Activated naive CD8-positive, alpha-beta T cell treated with anti-CD3 and anti-CD28 coated beads, Interleukin-2, amount 10 ng/mL, durations not matched to agents 7 days and 5 days (primary cell): ENCODE measurements at regions not wholly inside any gene's neighbourhood (a gene's known extent, or its start where the extent isn't known, plus 50 kb on each side); places are given as distances from the start of the nearest gene placed in this dataset.

Experiments
- ATAC-seq: fragments of 150-1000 bp; cut with Tn5 transposase; one replicate; pipeline ENCODE4 v1.10.0; 2021; ENCODE audit warnings: low read depth, moderate library complexity
- POLR2A ChIA-PET: fragments of 350-600 bp; sonication (Branson Sonifier 250); formaldehyde crosslinking; loops from one replicate; lab custom pipeline; 2021; ENCODE audit warnings: antibody characterized with exemption; lab: Charles Lee
- DNase-seq: peaks from one replicate; pipeline ENCODE4 v3.0.0; 2021
- H3K27ac Mint-ChIP-seq: one replicate; pipeline ENCODE4 v1.8.0; 2022; ENCODE audit warnings: mild to moderate bottlenecking, mixed read lengths
- H3K27me3 Mint-ChIP-seq: one replicate; pipeline ENCODE4 v1.8.0; 2022; ENCODE audit warnings: mild to moderate bottlenecking, moderate library complexity, mixed read lengths
- H3K36me3 Mint-ChIP-seq: one replicate; pipeline ENCODE4 v1.8.0; 2021; ENCODE audit warnings: mild to moderate bottlenecking, mixed read lengths
- H3K4me1 Mint-ChIP-seq: one replicate; pipeline ENCODE4 v1.8.0; 2021; ENCODE audit warnings: mixed read lengths
- H3K4me3 Mint-ChIP-seq: one replicate; pipeline ENCODE4 v1.8.0; 2022; ENCODE audit warnings: mild to moderate bottlenecking, moderate library complexity, mixed read lengths
- H3K9me3 Mint-ChIP-seq: one replicate; pipeline ENCODE4 v1.8.0; 2021; ENCODE audit warnings: mixed read lengths

GRCh38 chr3:151935446-151935845 is 62.0 kb downstream of the SUCNR1 start:
- no peak overlapping the region for H3K4me3 Mint-ChIP-seq
- peaks cover 6% of the 10 kb centered on the region for H3K27me3 Mint-ChIP-seq
- no peak overlapping the region for H3K27ac Mint-ChIP-seq
- POLR2A ChIA-PET, result no interaction called here
- H3K9me3 Mint-ChIP-seq, result no peaks in the 10 kb centered on the region
- no peaks in the 10 kb centered on the region for H3K36me3 Mint-ChIP-seq
- H3K4me1 Mint-ChIP-seq, result no peaks in the 10 kb centered on the region
- no peak for DNase-seq
- no peak for ATAC-seq

- no peak overlapping the region for H3K27ac Mint-ChIP-seq
- H3K4me1 Mint-ChIP-seq, result no peaks in the 10 kb centered on the region
- DNase-seq (no peak), ATAC-seq (no peak)
- H3K27me3 Mint-ChIP-seq, result peaks cover 13% of the 10 kb centered on the region
- H3K9me3 Mint-ChIP-seq, result no peaks in the 10 kb centered on the region
- H3K36me3 Mint-ChIP-seq, result no peaks in the 10 kb centered on the region
- POLR2A ChIA-PET, result no interaction called here
- H3K4me3 Mint-ChIP-seq, result no peak overlapping the region
Measured at GRCh38 chr3:151940481-151940880, 67.0 kb downstream of the SUCNR1 start.

DNA sequence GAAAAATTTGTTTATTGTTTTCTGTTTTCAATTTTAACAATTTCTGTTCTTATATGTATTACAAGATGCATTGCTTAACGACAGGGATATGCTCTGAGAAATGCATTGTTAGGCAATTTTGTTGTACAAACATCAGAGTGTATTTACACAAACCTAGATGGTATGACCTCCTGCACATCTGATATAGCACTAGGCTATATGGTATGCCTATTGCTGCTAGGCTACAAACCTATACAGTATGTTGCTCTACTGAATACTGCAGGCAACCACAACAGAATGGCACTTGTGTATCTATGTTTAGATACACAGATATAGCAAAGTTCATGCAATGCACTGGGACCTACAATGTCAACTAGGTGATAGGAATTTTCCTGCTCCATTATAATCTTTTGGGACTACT is 70.1 kb downstream of the SUCNR1 start:
- Mint-ChIP-seq H3K4me1 (no peaks in the 10 kb centered on the region), H3K27ac (no peak overlapping the region), H3K36me3 (no peaks in the 10 kb centered on the region), H3K9me3 (no peaks in the 10 kb centered on the region), H3K4me3 (no peak overlapping the region), H3K27me3 (peaks cover 25% of the 10 kb centered on the region)
- POLR2A ChIA-PET, result no interaction called here
- ATAC-seq, result no peak
- no peak for DNase-seq

DNA sequence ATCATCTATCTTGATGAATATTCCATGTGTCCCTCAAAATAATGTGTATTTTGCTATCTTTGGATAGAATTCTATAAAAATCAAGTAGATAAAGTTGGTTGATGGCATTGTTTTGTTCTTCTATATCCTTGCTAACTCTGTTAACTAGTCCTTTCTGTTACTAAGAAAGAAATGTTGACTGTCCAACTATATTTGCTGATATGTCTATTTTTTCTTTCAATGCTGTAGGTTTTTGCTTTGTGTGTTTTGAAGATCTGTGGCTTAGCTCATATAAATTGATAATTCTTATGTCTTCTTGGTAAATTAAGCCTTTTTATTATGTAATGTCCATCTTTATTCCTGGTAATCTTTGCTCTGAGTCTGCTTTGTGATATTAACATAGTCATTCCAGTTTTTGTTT is 70.9 kb downstream of the SUCNR1 start:
- Mint-ChIP-seq H3K4me1 (no peaks in the 10 kb centered on the region), H3K9me3 (no peaks in the 10 kb centered on the region), H3K4me3 (no peak overlapping the region), H3K27me3 (peaks cover 23% of the 10 kb centered on the region), H3K27ac (no peak overlapping the region), H3K36me3 (no peaks in the 10 kb centered on the region)
- DNase-seq (no peak), ATAC-seq (no peak)
- POLR2A ChIA-PET, result no interaction called here

- no peak for ATAC-seq
- Mint-ChIP-seq H3K4me3 (no peak overlapping the region), H3K36me3 (no peaks in the 10 kb centered on the region), H3K27ac (no peak overlapping the region), H3K4me1 (no peaks in the 10 kb centered on the region), H3K9me3 (no peaks in the 10 kb centered on the region), H3K27me3 (peaks cover 31% of the 10 kb centered on the region)
- POLR2A ChIA-PET, result no interaction called here
- no peak for DNase-seq
Measured at GRCh38 chr3:151946606-151947005, 73.2 kb downstream of the SUCNR1 start.

DNA sequence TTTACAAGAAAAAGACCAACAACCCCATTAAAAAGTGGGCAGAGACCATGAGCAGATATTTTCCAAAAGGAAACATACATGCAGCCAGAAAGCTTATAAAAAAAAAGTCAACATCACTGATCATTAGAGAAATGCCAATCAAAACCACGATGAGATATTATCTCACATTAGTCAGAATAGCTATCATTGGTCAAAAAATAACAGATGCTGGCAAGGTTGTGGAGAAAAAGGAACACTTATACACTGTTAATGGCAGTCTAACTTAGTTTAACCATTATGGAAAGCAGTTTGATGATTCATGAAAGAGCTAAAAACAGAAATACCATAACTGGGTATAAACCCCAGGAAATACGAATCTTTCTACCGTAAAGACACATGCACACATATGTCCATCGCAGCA is 76.3 kb downstream of the SUCNR1 start:
- H3K4me1 Mint-ChIP-seq, result no peaks in the 10 kb centered on the region
- DNase-seq (no peak), ATAC-seq (no peak)
- H3K36me3 Mint-ChIP-seq, result no peaks in the 10 kb centered on the region
- H3K4me3 Mint-ChIP-seq, result no peak overlapping the region
- POLR2A ChIA-PET, result no interaction called here
- peaks cover 26% of the 10 kb centered on the region for H3K27me3 Mint-ChIP-seq
- H3K9me3 Mint-ChIP-seq, result no peaks in the 10 kb centered on the region
- no peak overlapping the region for H3K27ac Mint-ChIP-seq

GRCh38 chr3:151955356-151955755 is 81.9 kb downstream of the SUCNR1 start:
- Mint-ChIP-seq H3K4me3 (no peak overlapping the region), H3K36me3 (no peaks in the 10 kb centered on the region), H3K27me3 (peaks cover 10% of the 10 kb centered on the region), H3K27ac (no peak overlapping the region), H3K4me1 (no peaks in the 10 kb centered on the region), H3K9me3 (no peaks in the 10 kb centered on the region)
- ATAC-seq, result no peak
- POLR2A ChIA-PET, result no interaction called here
- no peak for DNase-seq

- Mint-ChIP-seq H3K4me3 (no peak overlapping the region), H3K27ac (no peak overlapping the region), H3K27me3 (no peaks in the 10 kb centered on the region), H3K36me3 (no peaks in the 10 kb centered on the region), H3K4me1 (no peaks in the 10 kb centered on the region), H3K9me3 (no peaks in the 10 kb centered on the region)
- ATAC-seq (no peak), DNase-seq (no peak)
- POLR2A ChIA-PET, result no interaction called here
Measured at GRCh38 chr3:151960961-151961580, 87.6 kb downstream of the SUCNR1 start.

DNA sequence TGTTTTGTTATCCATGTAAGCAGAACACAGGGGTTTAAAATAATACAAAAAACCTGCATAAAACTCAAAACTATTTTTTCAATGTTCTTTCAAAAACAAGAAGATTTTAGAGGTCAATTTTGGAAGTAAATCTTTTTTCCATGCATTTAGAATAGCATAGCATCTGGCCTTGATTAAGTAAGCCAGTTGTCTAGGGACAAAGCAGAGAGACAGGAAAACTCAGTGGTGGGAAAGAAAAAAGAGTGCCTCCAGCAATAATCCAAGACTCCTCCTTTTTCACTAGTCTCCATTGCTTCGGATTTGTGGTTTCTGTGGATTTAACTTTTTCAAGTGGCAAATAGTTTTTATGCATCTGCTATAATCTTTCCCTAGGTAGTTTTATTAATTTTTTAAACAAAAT is 88.9 kb downstream of the SUCNR1 start:
- POLR2A ChIA-PET, result no interaction called here
- Mint-ChIP-seq H3K9me3 (no peaks in the 10 kb centered on the region), H3K4me1 (no peaks in the 10 kb centered on the region), H3K4me3 (no peak overlapping the region), H3K27me3 (peaks cover 8% of the 10 kb centered on the region), H3K27ac (no peak overlapping the region), H3K36me3 (no peaks in the 10 kb centered on the region)
- ATAC-seq (no peak), DNase-seq (no peak)

DNA sequence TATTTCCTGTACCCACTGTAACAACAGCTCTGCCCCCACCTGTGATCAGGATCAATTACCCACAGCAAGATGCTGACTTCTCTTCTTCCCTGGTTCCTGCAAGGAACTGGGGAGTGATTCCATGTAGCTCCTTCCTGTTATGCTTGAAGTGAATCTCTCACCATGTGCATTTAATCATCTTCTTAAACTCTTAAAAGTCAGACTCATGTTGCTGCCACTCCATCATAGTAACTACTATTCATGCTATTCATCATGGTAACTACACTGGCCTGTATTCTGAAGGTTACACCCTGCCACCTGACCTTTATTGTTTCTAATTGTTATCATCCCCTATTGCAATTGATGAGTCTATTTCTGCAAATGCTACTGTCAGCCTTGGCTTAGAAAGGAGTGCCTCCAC is 89.5 kb downstream of the SUCNR1 start:
- POLR2A ChIA-PET, result no interaction called here
- ATAC-seq (no peak), DNase-seq (no peak)
- Mint-ChIP-seq H3K4me1 (no peaks in the 10 kb centered on the region), H3K36me3 (no peaks in the 10 kb centered on the region), H3K27me3 (peaks cover 14% of the 10 kb centered on the region), H3K4me3 (no peak overlapping the region), H3K9me3 (no peaks in the 10 kb centered on the region), H3K27ac (no peak overlapping the region)

- H3K27ac Mint-ChIP-seq, result no peak overlapping the region
- POLR2A ChIA-PET, result no interaction called here
- no peaks in the 10 kb centered on the region for H3K4me1 Mint-ChIP-seq
- ATAC-seq (no peak), DNase-seq (no peak)
- H3K9me3 Mint-ChIP-seq, result no peaks in the 10 kb centered on the region
- peaks cover 14% of the 10 kb centered on the region for H3K27me3 Mint-ChIP-seq
- no peaks in the 10 kb centered on the region for H3K36me3 Mint-ChIP-seq
- no peak overlapping the region for H3K4me3 Mint-ChIP-seq
Measured at GRCh38 chr3:151964743-151965142, 91.3 kb downstream of the SUCNR1 start.

- no peak overlapping the region for H3K4me3 Mint-ChIP-seq
- POLR2A ChIA-PET, result no interaction called here
- H3K27me3 Mint-ChIP-seq, result peaks cover 18% of the 10 kb centered on the region
- H3K27ac Mint-ChIP-seq, result no peak overlapping the region
- H3K9me3 Mint-ChIP-seq, result no peaks in the 10 kb centered on the region
- ATAC-seq (no peak), DNase-seq (no peak)
- no peaks in the 10 kb centered on the region for H3K4me1 Mint-ChIP-seq
- no peaks in the 10 kb centered on the region for H3K36me3 Mint-ChIP-seq
Measured at GRCh38 chr3:151969026-151969642, 95.7 kb downstream of the SUCNR1 start.

GRCh38 chr3:151971814-151972579 is 98.6 kb downstream of the SUCNR1 start:
- Mint-ChIP-seq H3K36me3 (no peaks in the 10 kb centered on the region), H3K4me3 (no peak overlapping the region), H3K27me3 (peaks cover 14% of the 10 kb centered on the region), H3K27ac (no peak overlapping the region), H3K4me1 (no peaks in the 10 kb centered on the region), H3K9me3 (no peaks in the 10 kb centered on the region)
- DNase-seq (no peak), ATAC-seq (no peak)
- POLR2A ChIA-PET, result no interaction called here

GRCh38 chr3:151974067-151974466 is 100.6 kb downstream of the SUCNR1 start:
- Mint-ChIP-seq H3K27me3 (peaks cover 7% of the 10 kb centered on the region), H3K27ac (no peak overlapping the region), H3K4me3 (no peak overlapping the region), H3K9me3 (peaks cover 3% of the 10 kb centered on the region), H3K4me1 (no peaks in the 10 kb centered on the region), H3K36me3 (no peaks in the 10 kb centered on the region)
- ATAC-seq (no peak), DNase-seq (no peak)
- POLR2A ChIA-PET, result no interaction called here
